ENCODE measurements at regions not wholly inside any gene's neighbourhood (a gene's known extent, or its start where the extent isn't known, plus 50 kb on each side); places are given as distances from the start of the nearest gene placed in this dataset.
"Not testable (repeated sequence)": the region's sequence is repeated elsewhere in the genome, so short reads cannot be mapped to it uniquely, and the experiment has no call there.

- no peaks in the 10 kb centered on the region for H3K9me3 ChIP-seq (ENCODE audit: low read length)
- H3K4me2 ChIP-seq (ENCODE audit: low read length): no peak overlapping the region
- H3K4me3 ChIP-seq (ENCODE audit: low read depth, low read length, poor library complexity, severe bottlenecking): no peak overlapping the region
- no peaks in the 10 kb centered on the region for H3K9me2 ChIP-seq (ENCODE audit: insufficient read depth, low read length)
- intact Hi-C loops (cut with micrococcal nuclease; ENCODE audit: unreplicated experiment): no loop called here
- H2AFZ ChIP-seq (ENCODE audit: low read length): no peak overlapping the region
- ChIA-PET POLR2A (interaction anchor here (0.7 kb wide), 1 partner anchor 69 kb away, joined by 3 read pairs; no protein-coding TSS in a partner anchor), CTCF (ENCODE audit: unreplicated experiment) (no interaction called here)
- H4K20me1 ChIP-seq (ENCODE audit: insufficient read depth, low read length): no peaks in the 10 kb centered on the region
- H3K36me3 ChIP-seq (ENCODE audit: insufficient read depth, low read length): no peaks in the 10 kb centered on the region
- TF ChIP-seq CTCF (conservative IDR thresholded peaks at IDR 0.05; ENCODE audit: low read length) (no peak), EZH2phosphoT487 (IDR thresholded peaks at IDR 0.05; ENCODE audit: borderline replicate concordance, low read depth, low read length) (no peak)
- no peaks in the 10 kb centered on the region for H3K79me2 ChIP-seq (ENCODE audit: insufficient read depth, low read depth, low read length)
- H3K4me1 ChIP-seq (ENCODE audit: insufficient read depth, low read length, poor library complexity, severe bottlenecking): no peaks in the 10 kb centered on the region
- DNase-seq (ENCODE audit: low spot score): no peak
- BruUV-seq (replicated peaks): no TSS peak
- H3K27ac ChIP-seq (ENCODE audit: low read depth, low read length, poor library complexity, severe bottlenecking): no peak overlapping the region
Observed at GRCh38 chr20:51943761-51944160, 141.4 kb upstream of the SALL4 start.

GRCh38 chr20:51943326-51943725 is 141.0 kb upstream of the SALL4 start:
- BruUV-seq (replicated peaks); H3K4me1 ChIP-seq (ENCODE audit: insufficient read depth, low read length, poor library complexity, severe bottlenecking); H3K9me2 ChIP-seq (ENCODE audit: insufficient read depth, low read length); H3K4me2 ChIP-seq (ENCODE audit: low read length); CTCF ChIA-PET (ENCODE audit: unreplicated experiment); H3K36me3 ChIP-seq (ENCODE audit: insufficient read depth, low read length); H2AFZ ChIP-seq (ENCODE audit: low read length); H4K20me1 ChIP-seq (ENCODE audit: insufficient read depth, low read length); DNase-seq (ENCODE audit: low spot score); H3K27ac ChIP-seq (ENCODE audit: low read depth, low read length, poor library complexity, severe bottlenecking); H3K9me3 ChIP-seq (ENCODE audit: low read length); H3K79me2 ChIP-seq (ENCODE audit: insufficient read depth, low read depth, low read length); intact Hi-C loops (cut with micrococcal nuclease; ENCODE audit: unreplicated experiment); H3K4me3 ChIP-seq (ENCODE audit: low read depth, low read length, poor library complexity, severe bottlenecking): not testable (repeated sequence)
- POLR2A ChIA-PET: interaction anchor here (0.7 kb wide), 1 partner anchor 69 kb away, joined by 3 read pairs; no protein-coding TSS in a partner anchor

- H3K4me3 ChIP-seq (ENCODE audit: low read depth, low read length, poor library complexity, severe bottlenecking): no peak overlapping the region
- CTCF ChIA-PET (ENCODE audit: unreplicated experiment): no interaction called here
- intact Hi-C loops (cut with micrococcal nuclease; ENCODE audit: unreplicated experiment): no loop called here
- no peak for TF ChIP-seq EZH2phosphoT487 (IDR thresholded peaks at IDR 0.05; ENCODE audit: borderline replicate concordance, low read depth, low read length)
- TF ChIP-seq CTCF (conservative IDR thresholded peaks at IDR 0.05; ENCODE audit: low read length): no peak
- POLR2A ChIA-PET: no interaction called here
- no peaks in the 10 kb centered on the region for H3K79me2 ChIP-seq (ENCODE audit: insufficient read depth, low read depth, low read length)
- H3K9me3 ChIP-seq (ENCODE audit: low read length): no peaks in the 10 kb centered on the region
- H3K9me2 ChIP-seq (ENCODE audit: insufficient read depth, low read length): no peaks in the 10 kb centered on the region
- no TSS peak for BruUV-seq (replicated peaks)
- no peaks in the 10 kb centered on the region for H3K36me3 ChIP-seq (ENCODE audit: insufficient read depth, low read length)
- no peaks in the 10 kb centered on the region for H4K20me1 ChIP-seq (ENCODE audit: insufficient read depth, low read length)
- H2AFZ ChIP-seq (ENCODE audit: low read length): no peak overlapping the region
- DNase-seq (ENCODE audit: low spot score): no peak
- no peaks in the 10 kb centered on the region for H3K4me1 ChIP-seq (ENCODE audit: insufficient read depth, low read length, poor library complexity, severe bottlenecking)
- no peak overlapping the region for H3K27ac ChIP-seq (ENCODE audit: low read depth, low read length, poor library complexity, severe bottlenecking)
- no peak overlapping the region for H3K4me2 ChIP-seq (ENCODE audit: low read length)
Observed at GRCh38 chr20:51941503-51941902, 139.2 kb upstream of the SALL4 start.
